Heart left ventricle (tissue), 13 donors: ENCODE measurements at regions not wholly inside any gene's neighbourhood (a gene's known extent, or its start where the extent isn't known, plus 50 kb on each side); places are given as distances from the start of the nearest gene placed in this dataset.

Experiments
- POLR2A ChIP-seq, 2 donors: fragments of 450-650 bp; IDR thresholded peaks; one replicate each; pipeline ENCODE4 v1.6.1; 2017; ENCODE audit warnings: antibody characterized with exemption in 2 of 2, mild to moderate bottlenecking in 2 of 2, moderate library complexity in 2 of 2
- TF ChIP-seq, protein P1 (sequence below), 12 donors: fragments of 200-600 bp; sonication (generic) in 4 of 12; IDR thresholded peaks; one replicate each; pipeline versions ENCODE4 v1.5.0 to v1.8.0; 2018 to 2022; ENCODE audit warnings: antibody characterized with exemption in 12 of 12, mild to moderate bottlenecking in 5 of 12
- donor health status: ischemic (EF 13 %, LVEDD 7.1; RV severe dilation, severe dysfunction).
- donor health status: DM: no; HTN: yes; CAD: no.
- donor health status: DM: no; HTN: no; CAD: no.
- donor health status: ischemic (EF 25% LVEDD 6.9; RV normal size, moderate dysfunction).
- donor health status: ischemic (EF 25% LVEDD 5.7; RV mildly dilated, moderate dysfunction).
- donor health status: ischemic (EF 35%, LVEDD 5.7; RV mildly dilated, moderate dysfunction).
- donor health status: nonischemic (EF 11% LVEDD 7.7; RV severe dilation, severe dysfunction).
- donor health status: DM: yes; HTN: yes; CAD: no.
- donor health status: PGD.
- donor health status: ischemic (EF 29% LVEDD 5.4; RV normal size, mild dysfunction).
- donor health status: nonischemic (EF 23%, LVEDD 6.1; RV moderate dilation, normal function).

DNA sequence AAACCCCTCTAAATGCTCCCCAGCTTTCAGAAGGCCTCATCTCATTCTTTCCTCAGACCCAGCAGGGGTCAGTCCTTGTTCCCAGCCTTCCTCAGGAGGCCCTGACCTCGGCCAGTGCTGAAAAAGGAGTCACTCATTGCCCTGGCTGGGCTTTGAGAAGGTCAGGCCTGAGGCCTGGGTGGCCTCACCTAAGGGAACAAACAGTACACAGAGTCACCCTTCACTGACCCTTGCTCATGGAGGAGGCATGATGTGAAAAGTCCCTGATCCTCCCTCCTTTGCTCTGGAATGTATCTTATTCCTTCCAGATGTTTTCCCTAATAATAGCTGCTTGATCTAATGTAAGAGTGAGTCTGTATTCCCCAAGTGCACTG, 117.7 kb upstream of the SLC44A3 start:
- TF ChIP-seq, protein P1, sequence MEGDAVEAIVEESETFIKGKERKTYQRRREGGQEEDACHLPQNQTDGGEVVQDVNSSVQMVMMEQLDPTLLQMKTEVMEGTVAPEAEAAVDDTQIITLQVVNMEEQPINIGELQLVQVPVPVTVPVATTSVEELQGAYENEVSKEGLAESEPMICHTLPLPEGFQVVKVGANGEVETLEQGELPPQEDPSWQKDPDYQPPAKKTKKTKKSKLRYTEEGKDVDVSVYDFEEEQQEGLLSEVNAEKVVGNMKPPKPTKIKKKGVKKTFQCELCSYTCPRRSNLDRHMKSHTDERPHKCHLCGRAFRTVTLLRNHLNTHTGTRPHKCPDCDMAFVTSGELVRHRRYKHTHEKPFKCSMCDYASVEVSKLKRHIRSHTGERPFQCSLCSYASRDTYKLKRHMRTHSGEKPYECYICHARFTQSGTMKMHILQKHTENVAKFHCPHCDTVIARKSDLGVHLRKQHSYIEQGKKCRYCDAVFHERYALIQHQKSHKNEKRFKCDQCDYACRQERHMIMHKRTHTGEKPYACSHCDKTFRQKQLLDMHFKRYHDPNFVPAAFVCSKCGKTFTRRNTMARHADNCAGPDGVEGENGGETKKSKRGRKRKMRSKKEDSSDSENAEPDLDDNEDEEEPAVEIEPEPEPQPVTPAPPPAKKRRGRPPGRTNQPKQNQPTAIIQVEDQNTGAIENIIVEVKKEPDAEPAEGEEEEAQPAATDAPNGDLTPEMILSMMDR (IDR thresholded peaks at IDR 0.05), result no peak
- no peak for TF ChIP-seq POLR2A (IDR thresholded peaks at IDR 0.05)
